Activated naive CD4-positive, alpha-beta T cell (primary cell): ENCODE measurements at regions not wholly inside any gene's neighbourhood (a gene's known extent, or its start where the extent isn't known, plus 50 kb on each side); places are given as distances from the start of the nearest gene placed in this dataset.

Experiments used
- DNase-seq, 4 experiments: peaks; one replicate each; lab custom pipeline; 2025; lab: John Stamatoyannopoulos, UW

DNA sequence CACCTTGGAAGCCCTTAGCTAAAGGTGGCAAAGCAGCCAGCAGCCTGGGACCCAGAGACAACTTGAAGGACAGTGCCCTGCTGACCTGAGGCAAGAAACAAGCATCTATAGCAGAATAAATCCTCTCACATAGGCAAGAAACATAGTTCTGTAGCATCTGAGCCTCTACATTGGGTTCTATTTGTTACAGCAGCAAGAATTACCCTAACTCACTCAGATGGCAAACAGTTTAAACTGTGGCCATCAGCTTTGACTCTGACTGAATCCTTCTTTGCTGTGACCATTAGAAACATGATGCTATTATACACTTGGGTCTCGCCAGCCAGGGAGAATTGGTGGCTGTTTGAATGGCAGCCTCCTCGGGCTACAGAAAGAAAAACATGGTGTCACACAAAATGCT, 53.1 kb upstream of the CCL1 start:
- DNase-seq: no peak

GRCh38 chr17:34414339-34414738, 51.3 kb upstream of the CCL1 start:
- DNase-seq: no peak

- DNase-seq: no peak
Observed at GRCh38 chr17:34413443-34414119, 50.5 kb upstream of the CCL1 start.

DNA sequence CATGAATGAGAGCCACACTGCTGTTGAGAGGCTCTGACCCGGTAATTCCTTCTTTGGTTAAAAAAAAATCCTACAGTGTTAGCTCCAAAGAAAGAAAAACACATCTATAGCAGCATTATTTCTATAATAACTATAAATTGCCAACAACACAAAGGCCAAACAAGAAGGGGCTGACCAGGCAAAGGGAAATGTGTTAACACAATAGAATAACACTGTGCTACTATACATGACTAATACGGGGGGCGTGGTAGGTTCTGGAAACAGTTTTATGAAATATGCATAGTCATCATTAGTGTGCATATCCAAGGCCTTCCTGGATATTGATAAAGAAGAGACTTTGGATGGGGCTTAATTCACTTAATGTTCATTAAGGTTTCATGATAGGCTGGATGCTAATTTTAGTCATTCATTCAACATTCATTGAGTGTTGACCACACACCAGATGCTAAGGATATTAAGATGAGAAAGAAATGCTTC, 50.0 kb upstream of the CCL1 start:
- no peak for DNase-seq
